ENCODE measurements at regions not wholly inside any gene's neighbourhood (a gene's known extent, or its start where the extent isn't known, plus 50 kb on each side); places are given as distances from the start of the nearest gene placed in this dataset.

DNA sequence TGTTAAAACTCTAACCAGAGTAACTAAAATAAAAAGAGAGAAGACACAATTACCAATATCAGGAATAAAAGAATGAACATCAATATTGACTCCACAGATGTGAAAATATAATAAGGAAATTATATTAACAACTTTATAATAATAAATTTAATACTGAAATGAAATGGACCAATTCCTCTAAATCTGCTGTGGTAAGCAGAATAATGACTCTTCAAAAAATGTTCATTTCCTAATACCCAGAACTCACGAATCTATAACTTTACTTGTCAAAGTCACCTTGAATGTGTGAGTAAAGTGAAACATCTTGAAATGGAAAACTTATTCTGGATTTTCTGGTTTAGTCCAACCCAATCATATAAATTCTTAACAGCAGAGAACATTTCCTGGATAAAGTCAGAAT is 1391.1 kb downstream of the FAM133A start:
- TF ChIP-seq, protein P1, sequence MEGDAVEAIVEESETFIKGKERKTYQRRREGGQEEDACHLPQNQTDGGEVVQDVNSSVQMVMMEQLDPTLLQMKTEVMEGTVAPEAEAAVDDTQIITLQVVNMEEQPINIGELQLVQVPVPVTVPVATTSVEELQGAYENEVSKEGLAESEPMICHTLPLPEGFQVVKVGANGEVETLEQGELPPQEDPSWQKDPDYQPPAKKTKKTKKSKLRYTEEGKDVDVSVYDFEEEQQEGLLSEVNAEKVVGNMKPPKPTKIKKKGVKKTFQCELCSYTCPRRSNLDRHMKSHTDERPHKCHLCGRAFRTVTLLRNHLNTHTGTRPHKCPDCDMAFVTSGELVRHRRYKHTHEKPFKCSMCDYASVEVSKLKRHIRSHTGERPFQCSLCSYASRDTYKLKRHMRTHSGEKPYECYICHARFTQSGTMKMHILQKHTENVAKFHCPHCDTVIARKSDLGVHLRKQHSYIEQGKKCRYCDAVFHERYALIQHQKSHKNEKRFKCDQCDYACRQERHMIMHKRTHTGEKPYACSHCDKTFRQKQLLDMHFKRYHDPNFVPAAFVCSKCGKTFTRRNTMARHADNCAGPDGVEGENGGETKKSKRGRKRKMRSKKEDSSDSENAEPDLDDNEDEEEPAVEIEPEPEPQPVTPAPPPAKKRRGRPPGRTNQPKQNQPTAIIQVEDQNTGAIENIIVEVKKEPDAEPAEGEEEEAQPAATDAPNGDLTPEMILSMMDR (conservative IDR thresholded peaks at IDR 0.05; ENCODE audit: low read length): no peak
- TF ChIP-seq EZH2phosphoT487 (IDR thresholded peaks at IDR 0.05; ENCODE audit: borderline replicate concordance): no peak

Data from Loucy (cell line).